Sigmoid colon (tissue), 4 donors: ENCODE measurements at regions not wholly inside any gene's neighbourhood (a gene's known extent, or its start where the extent isn't known, plus 50 kb on each side); places are given as distances from the start of the nearest gene placed in this dataset.

Source experiments
- CTCF ChIP-seq, 4 experiments: fragments of 450-650 bp in 3 of 4; fragments of 200-600 bp in 1 of 4; IDR thresholded peaks; one replicate each; pipeline ENCODE4 v1.5.1; 2016 to 2019; ENCODE audit warnings: antibody characterized with exemption in 4 of 4, mild to moderate bottlenecking in 3 of 4, moderate library complexity in 2 of 4
- EP300 ChIP-seq, 4 donors: sonication (generic); formaldehyde crosslinking; IDR thresholded peaks; one replicate each; pipeline ENCODE4 v1.6.1; 2017; ENCODE audit warnings: antibody characterized with exemption in 4 of 4
- POLR2A ChIP-seq, 2 donors: fragments of 450-650 bp; IDR thresholded peaks; one replicate each; pipeline ENCODE4 v1.6.1; 2016; ENCODE audit warnings: antibody characterized with exemption in 2 of 2, mild to moderate bottlenecking in 2 of 2, moderate library complexity in 2 of 2
- POLR2AphosphoS5 ChIP-seq, 4 donors: sonication (generic); formaldehyde crosslinking; IDR thresholded peaks; one replicate each; pipeline ENCODE4 v1.6.1; 2017; ENCODE audit warnings: antibody characterized with exemption in 4 of 4

GRCh38 chr2:220337611-220338440 lies 710.4 kb downstream of the SLC4A3 start:
- TF ChIP-seq CTCF (IDR thresholded peaks at IDR 0.05) (no peak), POLR2AphosphoS5 (IDR thresholded peaks at IDR 0.05) (no peak), POLR2A (IDR thresholded peaks at IDR 0.05) (no peak), EP300 (IDR thresholded peaks at IDR 0.05) (no peak)
